ENCODE measurements at regions not wholly inside any gene's neighbourhood (a gene's known extent, or its start where the extent isn't known, plus 50 kb on each side); places are given as distances from the start of the nearest gene placed in this dataset.
"Not testable (repeated sequence)": the region's sequence is repeated elsewhere in the genome, so short reads cannot be mapped to it uniquely, and the experiment has no call there.

- Histone ChIP-seq H3K9me3 (ENCODE audit: control insufficient read depth in 3 of 3, low read length in 3 of 3) (peaks cover 0 to 5% (median 5%) of the 10 kb centered on the region in 3 donors), H3K9ac (ENCODE audit: low read depth in 1 of 3, low read length in 3 of 3) (no peak overlapping the region), H3K27me3 (ENCODE audit: control insufficient read depth in 3 of 3, insufficient read depth in 3 of 3, low read length in 3 of 3) (no peaks in the 10 kb centered on the region), H3K36me3 (ENCODE audit: control insufficient read depth in 3 of 3, insufficient read depth in 3 of 3, low read length in 3 of 3) (no peaks in the 10 kb centered on the region), H3K4me1 (ENCODE audit: control insufficient read depth in 3 of 3, insufficient read depth in 3 of 3, low read length in 3 of 3) (no peaks in the 10 kb centered on the region), H3K27ac (ENCODE audit: low read depth, low read length) (no peak overlapping the region), H3K4me3 (ENCODE audit: low read length in 3 of 3) (no peak overlapping the region)
These were observed 122.1 kb upstream of the ID2 start for GRCh38 chr2:8559805-8560204.

- not testable (repeated sequence) for H3K36me3 ChIP-seq (ENCODE audit: control insufficient read depth in 3 of 3, insufficient read depth in 3 of 3, low read length in 3 of 3); H3K27ac ChIP-seq (ENCODE audit: low read depth, low read length); H3K4me1 ChIP-seq (ENCODE audit: control insufficient read depth in 3 of 3, insufficient read depth in 3 of 3, low read length in 3 of 3); H3K9me3 ChIP-seq (ENCODE audit: control insufficient read depth in 3 of 3, low read length in 3 of 3); H3K9ac ChIP-seq (ENCODE audit: low read depth in 1 of 3, low read length in 3 of 3); H3K4me3 ChIP-seq (ENCODE audit: low read length in 3 of 3); H3K27me3 ChIP-seq (ENCODE audit: control insufficient read depth in 3 of 3, insufficient read depth in 3 of 3, low read length in 3 of 3)
These were observed 120.2 kb upstream of the ID2 start for GRCh38 chr2:8561692-8562091.

- Histone ChIP-seq H3K9me3 (ENCODE audit: control insufficient read depth in 3 of 3, low read length in 3 of 3) (peaks cover 0 to 4% (median 0%) of the 10 kb centered on the region in 3 donors), H3K36me3 (ENCODE audit: control insufficient read depth in 3 of 3, insufficient read depth in 3 of 3, low read length in 3 of 3) (no peaks in the 10 kb centered on the region), H3K4me1 (ENCODE audit: control insufficient read depth in 3 of 3, insufficient read depth in 3 of 3, low read length in 3 of 3) (peaks cover 0 to 2% (median 0%) of the 10 kb centered on the region in 3 donors), H3K27me3 (ENCODE audit: control insufficient read depth in 3 of 3, insufficient read depth in 3 of 3, low read length in 3 of 3) (no peaks in the 10 kb centered on the region), H3K4me3 (ENCODE audit: low read length in 3 of 3) (no peak overlapping the region), H3K9ac (ENCODE audit: low read depth in 1 of 3, low read length in 3 of 3) (no peak overlapping the region), H3K27ac (ENCODE audit: low read depth, low read length) (no peak overlapping the region)
These were observed 117.9 kb upstream of the ID2 start for GRCh38 chr2:8563814-8564474.

- no peak overlapping the region for H3K9ac ChIP-seq (ENCODE audit: low read depth in 1 of 3, low read length in 3 of 3)
- no peaks in the 10 kb centered on the region for H3K27me3 ChIP-seq (ENCODE audit: control insufficient read depth in 3 of 3, insufficient read depth in 3 of 3, low read length in 3 of 3)
- peaks cover 0 to 2% (median 0%) of the 10 kb centered on the region in 3 donors for H3K4me1 ChIP-seq (ENCODE audit: control insufficient read depth in 3 of 3, insufficient read depth in 3 of 3, low read length in 3 of 3)
- H3K36me3 ChIP-seq (ENCODE audit: control insufficient read depth in 3 of 3, insufficient read depth in 3 of 3, low read length in 3 of 3) = no peaks in the 10 kb centered on the region
- H3K9me3 ChIP-seq (ENCODE audit: control insufficient read depth in 3 of 3, low read length in 3 of 3) = no peaks in the 10 kb centered on the region
- no peak overlapping the region for H3K4me3 ChIP-seq (ENCODE audit: low read length in 3 of 3)
- H3K27ac ChIP-seq (ENCODE audit: low read depth, low read length) = no peak overlapping the region
These were observed 117.4 kb upstream of the ID2 start for GRCh38 chr2:8564475-8564874.

DNA sequence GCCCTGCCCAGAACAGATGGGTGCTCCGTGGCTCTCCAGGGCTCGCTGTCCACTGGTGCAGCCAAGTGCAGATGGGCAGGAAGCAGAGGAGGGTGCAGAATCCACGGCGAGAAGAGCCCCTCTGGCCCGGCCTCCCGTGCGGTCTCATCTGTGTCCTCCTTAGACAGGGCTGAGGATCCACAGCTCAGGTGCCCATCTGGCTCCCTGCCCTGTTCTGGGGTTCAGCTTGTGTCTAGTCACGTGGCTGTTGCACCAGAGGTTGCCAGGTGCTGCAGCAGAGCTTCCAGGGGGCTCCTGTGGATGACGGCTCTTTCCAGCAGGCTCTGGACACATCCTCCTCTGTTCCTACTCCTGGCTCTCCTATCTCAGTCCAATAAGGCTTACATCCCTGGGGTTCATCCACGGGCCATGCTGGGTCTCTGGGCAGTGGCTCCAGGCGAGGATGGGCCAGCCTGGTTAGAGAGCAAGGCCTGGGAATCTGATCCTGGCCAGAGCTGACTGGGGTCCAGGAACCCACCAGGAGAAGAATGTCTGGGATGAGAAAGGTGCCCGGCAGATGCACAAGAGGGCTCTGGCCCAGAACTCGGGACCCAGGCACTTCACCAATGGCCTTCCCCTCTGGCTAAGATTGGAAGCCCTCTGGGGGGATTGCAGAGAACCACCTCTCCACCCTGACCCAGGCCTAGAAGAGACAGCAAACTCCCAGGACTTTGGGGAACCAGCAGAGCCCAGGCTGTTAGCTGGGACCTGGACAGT lies 116.3 kb upstream of the ID2 start:
- peaks cover 0 to 2% (median 0%) of the 10 kb centered on the region in 3 donors for H3K4me1 ChIP-seq (ENCODE audit: control insufficient read depth in 3 of 3, insufficient read depth in 3 of 3, low read length in 3 of 3)
- no peak overlapping the region for H3K9ac ChIP-seq (ENCODE audit: low read depth in 1 of 3, low read length in 3 of 3)
- no peaks in the 10 kb centered on the region for H3K9me3 ChIP-seq (ENCODE audit: control insufficient read depth in 3 of 3, low read length in 3 of 3)
- H3K27me3 ChIP-seq (ENCODE audit: control insufficient read depth in 3 of 3, insufficient read depth in 3 of 3, low read length in 3 of 3) = no peaks in the 10 kb centered on the region
- H3K4me3 ChIP-seq (ENCODE audit: low read length in 3 of 3) = no peak overlapping the region
- no peak overlapping the region for H3K27ac ChIP-seq (ENCODE audit: low read depth, low read length)
- no peaks in the 10 kb centered on the region for H3K36me3 ChIP-seq (ENCODE audit: control insufficient read depth in 3 of 3, insufficient read depth in 3 of 3, low read length in 3 of 3)

- Histone ChIP-seq H3K27ac (ENCODE audit: low read depth, low read length) (no peak overlapping the region), H3K27me3 (ENCODE audit: control insufficient read depth in 3 of 3, insufficient read depth in 3 of 3, low read length in 3 of 3) (no peaks in the 10 kb centered on the region), H3K4me1 (ENCODE audit: control insufficient read depth in 3 of 3, insufficient read depth in 3 of 3, low read length in 3 of 3) (peaks cover 0 to 2% (median 0%) of the 10 kb centered on the region in 3 donors), H3K4me3 (ENCODE audit: low read length in 3 of 3) (no peak overlapping the region), H3K9me3 (ENCODE audit: control insufficient read depth in 3 of 3, low read length in 3 of 3) (no peaks in the 10 kb centered on the region), H3K36me3 (ENCODE audit: control insufficient read depth in 3 of 3, insufficient read depth in 3 of 3, low read length in 3 of 3) (no peaks in the 10 kb centered on the region), H3K9ac (ENCODE audit: low read depth in 1 of 3, low read length in 3 of 3) (no peak overlapping the region)
These were observed 115.6 kb upstream of the ID2 start for GRCh38 chr2:8566155-8566670.

GRCh38 chr2:8566774-8567468 lies 114.9 kb upstream of the ID2 start:
- Histone ChIP-seq H3K4me1 (ENCODE audit: control insufficient read depth in 3 of 3, insufficient read depth in 3 of 3, low read length in 3 of 3) (peaks cover 0 to 2% (median 0%) of the 10 kb centered on the region in 3 donors), H3K27ac (ENCODE audit: low read depth, low read length) (no peak overlapping the region), H3K4me3 (ENCODE audit: low read length in 3 of 3) (no peak overlapping the region), H3K36me3 (ENCODE audit: control insufficient read depth in 3 of 3, insufficient read depth in 3 of 3, low read length in 3 of 3) (no peaks in the 10 kb centered on the region), H3K9ac (ENCODE audit: low read depth in 1 of 3, low read length in 3 of 3) (no peak overlapping the region), H3K27me3 (ENCODE audit: control insufficient read depth in 3 of 3, insufficient read depth in 3 of 3, low read length in 3 of 3) (no peaks in the 10 kb centered on the region), H3K9me3 (ENCODE audit: control insufficient read depth in 3 of 3, low read length in 3 of 3) (no peaks in the 10 kb centered on the region)

GRCh38 chr2:8567469-8568260 lies 114.2 kb upstream of the ID2 start:
- Histone ChIP-seq H3K27me3 (ENCODE audit: control insufficient read depth in 3 of 3, insufficient read depth in 3 of 3, low read length in 3 of 3) (no peaks in the 10 kb centered on the region), H3K27ac (ENCODE audit: low read depth, low read length) (no peak overlapping the region), H3K9ac (ENCODE audit: low read depth in 1 of 3, low read length in 3 of 3) (no peak overlapping the region), H3K4me1 (ENCODE audit: control insufficient read depth in 3 of 3, insufficient read depth in 3 of 3, low read length in 3 of 3) (peaks cover 0 to 2% (median 0%) of the 10 kb centered on the region in 3 donors), H3K9me3 (ENCODE audit: control insufficient read depth in 3 of 3, low read length in 3 of 3) (no peaks in the 10 kb centered on the region), H3K4me3 (ENCODE audit: low read length in 3 of 3) (no peak overlapping the region), H3K36me3 (ENCODE audit: control insufficient read depth in 3 of 3, insufficient read depth in 3 of 3, low read length in 3 of 3) (no peaks in the 10 kb centered on the region)

- H3K36me3 ChIP-seq (ENCODE audit: control insufficient read depth in 3 of 3, insufficient read depth in 3 of 3, low read length in 3 of 3) = no peaks in the 10 kb centered on the region
- no peak overlapping the region for H3K9ac ChIP-seq (ENCODE audit: low read depth in 1 of 3, low read length in 3 of 3)
- no peak overlapping the region for H3K27ac ChIP-seq (ENCODE audit: low read depth, low read length)
- H3K27me3 ChIP-seq (ENCODE audit: control insufficient read depth in 3 of 3, insufficient read depth in 3 of 3, low read length in 3 of 3) = no peaks in the 10 kb centered on the region
- H3K4me3 ChIP-seq (ENCODE audit: low read length in 3 of 3) = no peak overlapping the region
- peaks cover 0 to 2% (median 0%) of the 10 kb centered on the region in 3 donors for H3K4me1 ChIP-seq (ENCODE audit: control insufficient read depth in 3 of 3, insufficient read depth in 3 of 3, low read length in 3 of 3)
- no peaks in the 10 kb centered on the region for H3K9me3 ChIP-seq (ENCODE audit: control insufficient read depth in 3 of 3, low read length in 3 of 3)
These were observed 113.1 kb upstream of the ID2 start for GRCh38 chr2:8568543-8569302.
